22Rv1 (cell line): ENCODE measurements at regions not wholly inside any gene's neighbourhood (a gene's known extent, or its start where the extent isn't known, plus 50 kb on each side); places are given as distances from the start of the nearest gene placed in this dataset.

ENCODE experiments used
- ZFX ChIP-seq: fragments of 450-650 bp; IDR thresholded peaks from 2 replicates; pipeline ENCODE4 v1.6.1; 2017; ENCODE audit warnings: antibody characterized with exemption, borderline replicate concordance
- TF ChIP-seq, protein P1 (sequence below): fragments of 450-650 bp; IDR thresholded peaks from 2 replicates; pipeline ENCODE4 v1.5.1; 2017; ENCODE audit warnings: mild to moderate bottlenecking

DNA sequence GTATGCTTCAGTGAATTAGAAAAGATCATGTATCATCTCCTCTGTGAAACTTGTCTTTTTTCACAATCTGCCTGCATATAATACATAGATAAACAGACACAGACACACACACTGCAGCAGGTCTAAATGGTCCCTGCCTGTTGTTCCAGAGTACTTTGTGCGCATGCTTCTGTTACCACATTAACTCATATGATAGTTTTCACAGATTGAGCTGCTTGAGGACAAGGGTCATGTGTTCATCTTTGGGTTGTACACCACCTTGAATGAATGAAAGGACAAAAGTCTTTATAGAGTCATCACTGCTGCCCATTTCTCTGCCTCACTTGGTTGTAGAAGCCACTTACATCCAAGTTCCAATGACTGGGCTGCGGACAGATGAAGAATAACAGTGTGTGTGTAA is 72.7 kb upstream of the GLS start:
- TF ChIP-seq, protein P1, sequence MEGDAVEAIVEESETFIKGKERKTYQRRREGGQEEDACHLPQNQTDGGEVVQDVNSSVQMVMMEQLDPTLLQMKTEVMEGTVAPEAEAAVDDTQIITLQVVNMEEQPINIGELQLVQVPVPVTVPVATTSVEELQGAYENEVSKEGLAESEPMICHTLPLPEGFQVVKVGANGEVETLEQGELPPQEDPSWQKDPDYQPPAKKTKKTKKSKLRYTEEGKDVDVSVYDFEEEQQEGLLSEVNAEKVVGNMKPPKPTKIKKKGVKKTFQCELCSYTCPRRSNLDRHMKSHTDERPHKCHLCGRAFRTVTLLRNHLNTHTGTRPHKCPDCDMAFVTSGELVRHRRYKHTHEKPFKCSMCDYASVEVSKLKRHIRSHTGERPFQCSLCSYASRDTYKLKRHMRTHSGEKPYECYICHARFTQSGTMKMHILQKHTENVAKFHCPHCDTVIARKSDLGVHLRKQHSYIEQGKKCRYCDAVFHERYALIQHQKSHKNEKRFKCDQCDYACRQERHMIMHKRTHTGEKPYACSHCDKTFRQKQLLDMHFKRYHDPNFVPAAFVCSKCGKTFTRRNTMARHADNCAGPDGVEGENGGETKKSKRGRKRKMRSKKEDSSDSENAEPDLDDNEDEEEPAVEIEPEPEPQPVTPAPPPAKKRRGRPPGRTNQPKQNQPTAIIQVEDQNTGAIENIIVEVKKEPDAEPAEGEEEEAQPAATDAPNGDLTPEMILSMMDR: no peak
- no peak for TF ChIP-seq ZFX
